ENCODE measurements at regions not wholly inside any gene's neighbourhood (a gene's known extent, or its start where the extent isn't known, plus 50 kb on each side); places are given as distances from the start of the nearest gene placed in this dataset.

DNA sequence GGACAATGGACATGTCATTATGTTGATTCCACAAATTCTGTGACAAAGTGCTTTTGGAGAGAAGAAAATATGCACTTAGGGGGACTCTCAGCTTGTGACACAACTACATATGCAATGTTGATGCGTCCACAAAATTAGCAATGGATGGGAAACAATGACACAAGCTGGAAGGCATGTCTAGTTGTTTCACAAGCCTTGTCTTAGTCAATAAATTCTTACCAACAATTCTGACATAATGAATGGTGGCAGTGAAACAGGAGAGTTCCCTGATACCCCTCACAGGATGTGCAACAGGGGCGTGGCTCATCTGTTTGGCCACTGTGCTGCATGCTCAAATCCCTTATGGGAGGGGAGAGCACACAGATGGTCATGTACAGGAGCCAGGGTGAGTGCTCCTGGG is 347.2 kb upstream of the DLGAP1 start:
- H3K4me3 ChIP-seq (ENCODE audit: low read depth, low read length) = no peak overlapping the region
- DNase-seq (ENCODE audit: low read depth) = peak; percentile 3
- TF ChIP-seq, protein P1, sequence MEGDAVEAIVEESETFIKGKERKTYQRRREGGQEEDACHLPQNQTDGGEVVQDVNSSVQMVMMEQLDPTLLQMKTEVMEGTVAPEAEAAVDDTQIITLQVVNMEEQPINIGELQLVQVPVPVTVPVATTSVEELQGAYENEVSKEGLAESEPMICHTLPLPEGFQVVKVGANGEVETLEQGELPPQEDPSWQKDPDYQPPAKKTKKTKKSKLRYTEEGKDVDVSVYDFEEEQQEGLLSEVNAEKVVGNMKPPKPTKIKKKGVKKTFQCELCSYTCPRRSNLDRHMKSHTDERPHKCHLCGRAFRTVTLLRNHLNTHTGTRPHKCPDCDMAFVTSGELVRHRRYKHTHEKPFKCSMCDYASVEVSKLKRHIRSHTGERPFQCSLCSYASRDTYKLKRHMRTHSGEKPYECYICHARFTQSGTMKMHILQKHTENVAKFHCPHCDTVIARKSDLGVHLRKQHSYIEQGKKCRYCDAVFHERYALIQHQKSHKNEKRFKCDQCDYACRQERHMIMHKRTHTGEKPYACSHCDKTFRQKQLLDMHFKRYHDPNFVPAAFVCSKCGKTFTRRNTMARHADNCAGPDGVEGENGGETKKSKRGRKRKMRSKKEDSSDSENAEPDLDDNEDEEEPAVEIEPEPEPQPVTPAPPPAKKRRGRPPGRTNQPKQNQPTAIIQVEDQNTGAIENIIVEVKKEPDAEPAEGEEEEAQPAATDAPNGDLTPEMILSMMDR (IDR thresholded peaks at IDR 0.05; ENCODE audit: insufficient read depth, low read depth, low read length, missing control alignments) = no peak

DNA sequence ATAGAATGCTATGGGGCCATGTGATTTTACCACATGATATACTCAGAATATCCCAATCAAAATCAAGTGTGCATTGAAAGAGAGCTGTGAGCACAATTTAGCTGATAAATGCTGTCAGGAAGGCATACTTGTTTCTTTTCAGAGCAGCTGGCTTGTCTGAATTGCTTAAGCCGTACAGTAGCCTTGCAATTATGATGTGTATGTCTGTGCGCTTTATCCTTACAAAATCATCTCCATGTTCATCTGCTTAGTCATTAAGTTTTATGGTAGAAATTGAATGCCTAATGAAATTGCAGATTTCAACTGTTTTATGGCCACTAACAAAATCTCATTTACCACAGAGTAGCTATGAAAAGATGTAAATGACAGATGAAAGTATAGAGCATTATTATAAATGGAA is 346.0 kb upstream of the DLGAP1 start:
- H3K4me3 ChIP-seq (ENCODE audit: low read depth, low read length) = no peak overlapping the region
- TF ChIP-seq, protein P1 (IDR thresholded peaks at IDR 0.05; ENCODE audit: insufficient read depth, low read depth, low read length, missing control alignments) = no peak
- no peak for DNase-seq (ENCODE audit: low read depth)

DNA sequence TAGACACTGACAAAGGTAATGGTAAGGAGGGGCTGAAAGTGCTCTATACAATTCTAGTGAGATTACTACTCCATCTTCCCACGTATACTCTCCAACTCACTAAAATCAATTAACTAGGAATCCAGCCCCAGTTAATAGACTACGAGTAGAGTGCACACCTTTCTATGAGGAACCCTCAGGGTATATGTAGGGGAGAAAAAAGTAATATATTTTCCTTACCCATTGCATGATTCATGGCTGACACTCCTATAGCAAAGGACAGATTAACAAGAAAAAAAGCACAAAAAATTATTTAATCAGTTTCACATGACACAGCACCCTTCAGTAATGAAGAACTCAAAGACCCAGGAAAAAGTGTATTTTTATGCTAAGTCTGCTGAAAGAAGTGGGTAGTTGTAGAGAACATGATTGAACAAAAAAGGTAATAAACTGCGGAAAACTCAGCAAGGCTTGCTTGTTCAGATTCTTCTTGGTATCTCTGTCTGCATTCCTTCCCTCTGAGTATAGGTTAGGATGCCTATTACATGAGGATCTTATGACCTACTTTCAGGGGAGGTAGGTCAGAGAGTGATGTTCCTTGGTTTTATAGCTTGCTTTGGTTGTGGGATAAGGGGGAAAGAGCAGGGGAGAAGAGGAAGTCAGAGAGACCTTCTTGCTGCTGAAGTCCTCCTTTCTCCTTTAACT is 342.0 kb upstream of the DLGAP1 start:
- H3K4me3 ChIP-seq (ENCODE audit: low read depth, low read length) = no peak overlapping the region
- TF ChIP-seq, protein P1 (IDR thresholded peaks at IDR 0.05; ENCODE audit: insufficient read depth, low read depth, low read length, missing control alignments) = no peak
- DNase-seq (ENCODE audit: low read depth) = no peak

DNA sequence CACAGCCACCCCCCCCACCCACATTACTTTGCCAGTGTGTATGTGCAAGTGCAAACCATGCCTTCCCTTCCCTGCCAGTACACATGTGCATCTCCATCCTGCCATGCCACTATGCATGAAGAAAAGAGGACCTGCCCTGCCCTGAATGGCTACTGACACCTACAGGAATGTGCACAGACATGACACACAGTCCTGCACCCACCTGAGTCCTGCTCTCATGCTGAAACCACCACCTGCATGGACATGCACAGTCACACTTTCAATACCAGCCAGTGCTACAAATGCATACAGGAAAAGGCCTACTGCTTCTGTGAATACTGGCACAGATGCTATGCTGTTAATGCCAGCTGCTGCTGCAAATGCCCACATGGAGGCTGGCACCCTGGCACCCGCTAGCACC is 334.4 kb upstream of the DLGAP1 start:
- TF ChIP-seq, protein P1 (IDR thresholded peaks at IDR 0.05; ENCODE audit: insufficient read depth, low read depth, low read length, missing control alignments) = no peak
- DNase-seq (ENCODE audit: low read depth) = peak; percentile 61

DNA sequence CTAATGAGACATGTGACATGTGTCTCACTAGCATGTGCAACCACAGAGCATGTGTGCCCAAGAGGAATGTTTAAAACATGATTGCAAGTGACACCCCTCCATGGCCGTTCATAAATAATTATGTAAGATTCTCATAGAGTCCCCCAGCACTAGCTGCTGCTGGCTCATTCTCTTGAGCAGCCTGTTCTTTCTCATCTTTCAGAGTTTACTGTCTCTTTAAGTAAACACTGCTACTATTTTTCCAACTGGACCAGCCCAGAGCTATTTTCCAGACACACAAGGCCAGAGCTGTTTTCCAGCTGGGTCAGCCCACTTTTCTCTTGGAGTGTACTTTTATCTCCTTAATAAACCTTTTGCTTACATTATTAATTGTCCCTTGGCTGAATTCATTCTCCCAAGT is 326.8 kb upstream of the DLGAP1 start:
- TF ChIP-seq, protein P1 (IDR thresholded peaks at IDR 0.05; ENCODE audit: insufficient read depth, low read depth, low read length, missing control alignments) = no peak
- no peak for DNase-seq (ENCODE audit: low read depth)
- no peak overlapping the region for H3K4me3 ChIP-seq (ENCODE audit: low read depth, low read length)

More for the DNA sequence above, 334.4 kb upstream of the DLGAP1 start:
- H3K4me3 ChIP-seq (ENCODE audit: low read depth, low read length) = no peak overlapping the region

DNA sequence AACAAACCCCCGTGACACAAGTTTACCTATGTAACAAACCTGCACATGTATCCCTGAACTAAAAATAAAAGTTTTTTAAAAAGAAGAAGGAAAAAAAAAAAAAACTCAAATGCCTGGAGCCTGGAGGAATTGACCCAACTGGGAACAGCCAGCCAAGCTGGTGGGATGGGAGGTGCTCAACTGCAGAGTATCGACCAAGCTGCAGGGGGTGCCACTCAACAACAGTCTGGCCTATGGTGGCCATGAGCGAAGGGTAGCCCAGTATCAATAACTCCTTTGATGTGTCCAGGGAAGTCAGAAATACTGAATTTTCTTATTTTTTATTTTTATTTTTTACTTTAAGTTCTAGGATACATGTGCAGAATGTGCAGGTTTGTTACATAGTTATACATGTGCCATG is 310.3 kb upstream of the DLGAP1 start:
- TF ChIP-seq, protein P1 (IDR thresholded peaks at IDR 0.05; ENCODE audit: insufficient read depth, low read depth, low read length, missing control alignments) = no peak
- DNase-seq (ENCODE audit: low read depth) = no peak
- H3K4me3 ChIP-seq (ENCODE audit: low read depth, low read length) = no peak overlapping the region

DNA sequence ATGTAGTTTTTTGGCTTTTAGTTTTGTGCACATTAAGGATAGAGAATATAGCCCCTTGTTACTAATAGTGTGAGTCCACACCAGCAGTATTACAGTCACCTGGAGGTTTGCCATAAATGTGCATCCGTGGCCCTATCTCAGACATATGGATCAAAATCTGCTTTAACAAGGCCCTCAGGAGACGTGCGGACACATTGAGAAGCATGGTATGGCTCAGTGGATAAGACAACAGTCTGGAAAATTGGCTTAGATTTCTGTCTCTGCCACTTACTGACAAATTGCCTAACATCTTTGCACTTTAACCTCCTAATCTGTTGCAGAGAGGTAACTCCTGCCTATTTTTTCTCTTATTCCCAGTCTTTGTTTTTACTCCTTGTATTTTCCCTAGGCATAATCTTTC is 307.2 kb upstream of the DLGAP1 start:
- no peak overlapping the region for H3K4me3 ChIP-seq (ENCODE audit: low read depth, low read length)
- DNase-seq (ENCODE audit: low read depth) = no peak
- TF ChIP-seq, protein P1 (IDR thresholded peaks at IDR 0.05; ENCODE audit: insufficient read depth, low read depth, low read length, missing control alignments) = no peak
